ENCODE measurements at regions not wholly inside any gene's neighbourhood (a gene's known extent, or its start where the extent isn't known, plus 50 kb on each side); places are given as distances from the start of the nearest gene placed in this dataset.

GRCh38 chr11:39205236-39205995 lies 2254.0 kb downstream of the LRRC4C start:
- Mint-ChIP-seq H3K4me3 (ENCODE audit: unreplicated experiment) (no peak overlapping the region), H3K4me1 (ENCODE audit: unreplicated experiment) (no peaks in the 10 kb centered on the region), H3K27me3 (ENCODE audit: unreplicated experiment) (no peaks in the 10 kb centered on the region), H3K36me3 (ENCODE audit: low read depth, unreplicated experiment) (no peaks in the 10 kb centered on the region), H3K9me3 (ENCODE audit: unreplicated experiment) (no peaks in the 10 kb centered on the region), H3K27ac (ENCODE audit: unreplicated experiment) (no peak overlapping the region)
- no peak for TF ChIP-seq CTCF (IDR thresholded peaks at IDR 0.05; ENCODE audit: unreplicated experiment)
- no peak for DNase-seq (ENCODE audit: low spot score)

GRCh38 chr11:39192671-39193070 lies 2266.8 kb downstream of the LRRC4C start:
- Mint-ChIP-seq H3K9me3 (ENCODE audit: unreplicated experiment) (peaks cover 7% of the 10 kb centered on the region), H3K27me3 (ENCODE audit: unreplicated experiment) (no peaks in the 10 kb centered on the region), H3K4me3 (ENCODE audit: unreplicated experiment) (no peak overlapping the region), H3K27ac (ENCODE audit: unreplicated experiment) (no peak overlapping the region), H3K4me1 (ENCODE audit: unreplicated experiment) (no peaks in the 10 kb centered on the region), H3K36me3 (ENCODE audit: low read depth, unreplicated experiment) (no peaks in the 10 kb centered on the region)
- no peak for DNase-seq (ENCODE audit: low spot score)
- TF ChIP-seq CTCF (IDR thresholded peaks at IDR 0.05; ENCODE audit: unreplicated experiment), result no peak

- Mint-ChIP-seq H3K4me3 (ENCODE audit: unreplicated experiment) (no peak overlapping the region), H3K27me3 (ENCODE audit: unreplicated experiment) (no peaks in the 10 kb centered on the region), H3K36me3 (ENCODE audit: low read depth, unreplicated experiment) (no peaks in the 10 kb centered on the region), H3K9me3 (ENCODE audit: unreplicated experiment) (peaks cover 7% of the 10 kb centered on the region), H3K27ac (ENCODE audit: unreplicated experiment) (no peak overlapping the region), H3K4me1 (ENCODE audit: unreplicated experiment) (no peaks in the 10 kb centered on the region)
- no peak for TF ChIP-seq CTCF (IDR thresholded peaks at IDR 0.05; ENCODE audit: unreplicated experiment)
- DNase-seq (ENCODE audit: low spot score), result no peak
Observed at GRCh38 chr11:39190751-39191150, 2268.7 kb downstream of the LRRC4C start.

GRCh38 chr11:39177678-39178077 lies 2281.8 kb downstream of the LRRC4C start:
- no peak overlapping the region for H3K4me3 Mint-ChIP-seq (ENCODE audit: unreplicated experiment)
- no peaks in the 10 kb centered on the region for H3K4me1 Mint-ChIP-seq (ENCODE audit: unreplicated experiment)
- no peak for DNase-seq (ENCODE audit: low spot score)
- H3K9me3 Mint-ChIP-seq (ENCODE audit: unreplicated experiment), result no peaks in the 10 kb centered on the region
- no peak overlapping the region for H3K27ac Mint-ChIP-seq (ENCODE audit: unreplicated experiment)
- H3K36me3 Mint-ChIP-seq (ENCODE audit: low read depth, unreplicated experiment), result no peaks in the 10 kb centered on the region
- H3K27me3 Mint-ChIP-seq (ENCODE audit: unreplicated experiment), result no peaks in the 10 kb centered on the region
- no peak for TF ChIP-seq CTCF (IDR thresholded peaks at IDR 0.05; ENCODE audit: unreplicated experiment)

GRCh38 chr11:39174965-39175364 lies 2284.5 kb downstream of the LRRC4C start:
- no peaks in the 10 kb centered on the region for H3K4me1 Mint-ChIP-seq (ENCODE audit: unreplicated experiment)
- TF ChIP-seq CTCF (IDR thresholded peaks at IDR 0.05; ENCODE audit: unreplicated experiment), result no peak
- H3K4me3 Mint-ChIP-seq (ENCODE audit: unreplicated experiment), result no peak overlapping the region
- no peaks in the 10 kb centered on the region for H3K36me3 Mint-ChIP-seq (ENCODE audit: low read depth, unreplicated experiment)
- no peak for DNase-seq (ENCODE audit: low spot score)
- H3K9me3 Mint-ChIP-seq (ENCODE audit: unreplicated experiment), result no peaks in the 10 kb centered on the region
- H3K27me3 Mint-ChIP-seq (ENCODE audit: unreplicated experiment), result no peaks in the 10 kb centered on the region
- H3K27ac Mint-ChIP-seq (ENCODE audit: unreplicated experiment), result no peak overlapping the region
